Cardiac fibroblast (primary cell): ENCODE measurements at regions not wholly inside any gene's neighbourhood (a gene's known extent, or its start where the extent isn't known, plus 50 kb on each side); places are given as distances from the start of the nearest gene placed in this dataset.

Source experiments
- DNase-seq, 2 donors: peaks; one replicate each; pipeline versions ENCODE4 v3.0.0 to v3.0.0-alpha.2; 2010; ENCODE audit warnings: low read depth in 2 of 2
- H3K4me3 ChIP-seq, 2 donors: replicated peaks in 1 of 2; 1 replicate in 1 of 2; 2 replicates in 1 of 2; pipeline ENCODE4 v1.5.1; 2011; ENCODE audit warnings: low read depth in 2 of 2, low read length in 2 of 2, mild to moderate bottlenecking in 2 of 2, moderate library complexity in 1 of 2
- TF ChIP-seq, protein P1 (sequence below): IDR thresholded peaks from one replicate; pipeline ENCODE4 v1.5.1; 2011; ENCODE audit warnings: low read depth, mild to moderate bottlenecking, low read length, inconsistent platforms

DNA sequence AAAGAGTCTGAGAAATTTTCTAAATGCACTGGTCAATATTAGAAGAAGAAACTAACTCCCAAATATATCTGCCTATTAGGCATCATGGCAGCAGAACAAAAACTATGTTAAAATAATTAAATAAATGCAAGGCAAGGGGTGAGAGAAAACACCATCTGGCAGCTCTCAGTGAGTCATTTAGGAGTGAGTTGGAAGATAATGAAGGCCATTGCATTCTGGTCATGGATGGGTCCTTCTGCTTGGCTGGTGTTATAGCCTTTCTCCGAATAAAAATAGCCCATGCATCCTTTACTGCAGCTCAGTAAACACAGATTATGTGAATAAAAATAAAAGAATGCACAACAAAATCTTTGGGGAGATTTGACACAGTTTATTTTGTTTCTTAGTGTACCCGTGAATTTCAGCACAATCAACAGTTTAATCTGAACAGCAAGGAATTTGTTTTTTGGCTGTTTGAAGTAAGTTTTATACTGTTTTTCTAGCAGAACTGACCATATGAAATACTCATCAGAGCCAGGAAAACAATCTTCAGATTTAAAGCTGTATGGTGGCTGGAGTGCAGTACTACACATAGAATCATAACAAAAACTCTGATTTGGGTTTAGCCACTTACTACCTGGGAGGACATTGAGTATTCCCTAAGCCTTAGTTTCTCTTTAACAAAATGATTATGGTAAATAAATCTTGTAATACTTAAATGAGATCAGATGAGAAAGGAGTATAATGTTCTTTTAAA, 225.1 kb upstream of the ITGA4 start:
- TF ChIP-seq, protein P1, sequence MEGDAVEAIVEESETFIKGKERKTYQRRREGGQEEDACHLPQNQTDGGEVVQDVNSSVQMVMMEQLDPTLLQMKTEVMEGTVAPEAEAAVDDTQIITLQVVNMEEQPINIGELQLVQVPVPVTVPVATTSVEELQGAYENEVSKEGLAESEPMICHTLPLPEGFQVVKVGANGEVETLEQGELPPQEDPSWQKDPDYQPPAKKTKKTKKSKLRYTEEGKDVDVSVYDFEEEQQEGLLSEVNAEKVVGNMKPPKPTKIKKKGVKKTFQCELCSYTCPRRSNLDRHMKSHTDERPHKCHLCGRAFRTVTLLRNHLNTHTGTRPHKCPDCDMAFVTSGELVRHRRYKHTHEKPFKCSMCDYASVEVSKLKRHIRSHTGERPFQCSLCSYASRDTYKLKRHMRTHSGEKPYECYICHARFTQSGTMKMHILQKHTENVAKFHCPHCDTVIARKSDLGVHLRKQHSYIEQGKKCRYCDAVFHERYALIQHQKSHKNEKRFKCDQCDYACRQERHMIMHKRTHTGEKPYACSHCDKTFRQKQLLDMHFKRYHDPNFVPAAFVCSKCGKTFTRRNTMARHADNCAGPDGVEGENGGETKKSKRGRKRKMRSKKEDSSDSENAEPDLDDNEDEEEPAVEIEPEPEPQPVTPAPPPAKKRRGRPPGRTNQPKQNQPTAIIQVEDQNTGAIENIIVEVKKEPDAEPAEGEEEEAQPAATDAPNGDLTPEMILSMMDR = no peak
- peak; percentile 7 to 42 for DNase-seq
- no peak overlapping the region for H3K4me3 ChIP-seq

DNA sequence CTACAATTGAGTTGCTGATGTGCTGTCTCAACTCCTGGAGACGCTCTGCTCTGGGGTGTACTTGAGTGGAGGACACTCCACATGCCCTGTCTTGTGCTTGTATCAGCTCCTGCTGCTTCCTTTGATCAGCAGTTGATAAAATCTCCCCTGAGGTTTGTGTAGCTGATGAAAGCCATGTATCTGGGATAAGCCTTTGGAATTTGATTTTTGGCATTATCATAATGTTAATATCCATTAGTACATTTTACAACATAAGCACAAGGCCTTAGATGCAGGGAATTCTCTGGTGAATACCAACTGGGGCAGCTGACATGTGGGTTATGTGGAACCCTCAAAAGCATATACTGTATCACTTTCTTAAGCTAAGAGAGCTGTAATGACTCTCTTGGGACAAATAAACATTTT, 222.7 kb upstream of the ITGA4 start:
- no peak for DNase-seq
- H3K4me3 ChIP-seq = no peak overlapping the region
- TF ChIP-seq, protein P1 = no peak

DNA sequence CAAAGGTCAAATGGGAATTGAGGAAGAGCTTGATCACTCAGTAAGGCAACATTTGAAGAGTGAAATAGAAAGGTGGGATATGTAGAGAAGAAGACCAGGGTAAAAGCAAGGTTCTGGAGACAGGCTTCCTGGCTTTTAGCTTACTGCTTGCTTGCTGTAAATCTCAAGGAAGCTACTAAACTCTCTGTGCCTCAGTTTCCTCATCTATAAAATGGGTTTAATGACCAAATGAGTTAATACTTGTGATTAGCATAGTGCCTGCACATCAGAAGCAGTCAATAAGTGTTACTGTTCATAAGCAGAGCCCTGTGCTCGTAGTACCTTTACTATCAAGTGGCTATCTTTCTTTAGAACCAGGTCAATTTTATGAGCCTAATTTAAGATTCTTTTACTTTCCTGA, 222.2 kb upstream of the ITGA4 start:
- H3K4me3 ChIP-seq = no peak overlapping the region
- DNase-seq = no peak
- TF ChIP-seq, protein P1 = no peak

DNA sequence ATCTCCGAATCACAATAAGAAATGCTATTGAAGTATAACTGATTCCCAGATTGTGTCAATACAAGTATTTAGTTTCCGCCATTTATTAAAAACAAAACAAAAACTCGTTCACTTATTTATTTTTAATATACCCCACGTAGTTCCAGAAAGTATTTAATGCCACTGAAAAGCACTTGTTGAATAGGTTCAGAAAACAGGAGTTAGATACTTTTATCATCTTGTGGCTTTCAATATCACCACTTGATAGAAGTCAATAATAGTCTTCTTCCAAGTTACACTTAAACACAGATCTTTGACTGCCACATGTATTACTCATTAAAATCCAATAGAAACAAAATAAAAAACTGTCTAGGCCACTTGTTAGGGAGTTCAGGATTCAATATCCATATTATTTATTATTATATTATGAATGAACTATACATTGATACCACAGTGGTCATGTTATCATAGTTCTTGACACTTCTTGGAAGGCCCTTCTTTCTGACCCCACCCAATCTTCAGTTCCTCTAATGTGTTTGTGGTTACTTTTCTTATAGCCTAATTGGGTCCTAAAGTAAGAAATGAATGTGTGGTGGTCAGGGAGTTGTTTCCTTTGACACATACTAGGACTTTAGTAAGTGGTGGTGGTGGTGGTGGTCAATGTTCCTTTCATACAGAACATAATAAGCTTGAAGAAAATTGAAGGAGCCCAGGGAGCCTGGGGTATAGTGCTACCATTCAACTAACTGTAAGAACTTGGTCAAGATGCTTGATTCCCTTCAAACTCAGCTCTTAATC, 221.3 kb upstream of the ITGA4 start:
- H3K4me3 ChIP-seq = no peak overlapping the region
- TF ChIP-seq, protein P1 = no peak
- DNase-seq = no peak

GRCh38 chr2:181239201-181239799, 217.9 kb upstream of the ITGA4 start:
- H3K4me3 ChIP-seq = no peak overlapping the region
- TF ChIP-seq, protein P1 = no peak
- DNase-seq = peak; percentile 1 to 18

DNA sequence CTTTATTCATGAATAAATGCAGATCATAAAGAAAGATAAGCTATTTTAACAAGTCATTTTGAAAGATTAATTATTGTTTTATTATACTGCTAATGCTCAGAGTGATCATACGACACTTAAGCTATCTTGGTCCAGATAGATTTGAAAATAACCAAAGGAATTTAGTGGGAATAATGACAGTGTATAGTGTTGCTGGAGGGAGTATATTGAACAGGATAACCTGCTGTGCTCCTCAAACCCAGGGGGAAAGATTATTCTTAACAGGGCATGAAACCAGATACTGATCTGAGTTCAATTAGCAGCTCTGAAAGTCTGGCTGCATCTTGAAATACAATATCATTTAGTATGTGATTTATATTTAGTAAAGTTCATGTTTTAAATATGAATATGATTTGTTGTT, 216.3 kb upstream of the ITGA4 start:
- no peak for DNase-seq
- TF ChIP-seq, protein P1 = no peak
- H3K4me3 ChIP-seq = no peak overlapping the region
